Stomach (tissue), 8 donors: ENCODE measurements at regions not wholly inside any gene's neighbourhood (a gene's known extent, or its start where the extent isn't known, plus 50 kb on each side); places are given as distances from the start of the nearest gene placed in this dataset.

Source experiments
- DNase-seq, 2 donors: peaks; one replicate each; pipeline versions ENCODE4 v3.0.0 to v3.0.0-alpha.2; 2013 to 2019
- H3K27ac ChIP-seq, 5 donors: fragments of 200-600 bp in 4 of 5; sonication (generic) in 4 of 5; one replicate each; pipeline ENCODE4 v1.5.1; 2013 to 2019; ENCODE audit warnings: mild to moderate bottlenecking in 1 of 5, moderate library complexity in 1 of 5
- H3K27me3 ChIP-seq, 3 donors: fragments of 200-600 bp; sonication (generic); one replicate each; pipeline ENCODE4 v1.5.1; 2017 to 2019; ENCODE audit warnings: mixed run types in 1 of 3
- H3K36me3 ChIP-seq, 4 donors: fragments of 200-600 bp; sonication (generic); 1 replicate in 3 of 4; 2 replicates in 1 of 4; pipeline ENCODE4 v1.5.1; 2016 to 2019
- H3K4me1 ChIP-seq, 4 donors: fragments of 200-600 bp; sonication (generic); one replicate each; pipeline ENCODE4 v1.5.1; 2016 to 2019
- H3K4me3 ChIP-seq, 4 donors: fragments of 200-600 bp; sonication (generic) in 3 of 4; one replicate each; pipeline ENCODE4 v1.5.1; 2016 to 2019; ENCODE audit warnings: mild to moderate bottlenecking in 1 of 4
- H3K9me3 ChIP-seq, 4 donors: fragments of 200-600 bp; sonication (generic); one replicate each; pipeline ENCODE4 v1.5.1; 2016 to 2019
- EP300 ChIP-seq: sonication (generic); formaldehyde crosslinking; IDR thresholded peaks from one replicate; pipeline ENCODE4 v1.6.1; 2017; ENCODE audit warnings: antibody characterized with exemption
- POLR2A ChIP-seq, 4 donors: fragments of 450-650 bp; IDR thresholded peaks; one replicate each; pipeline ENCODE4 v1.6.1; 2016; ENCODE audit warnings: antibody characterized with exemption in 4 of 4, control low read depth in 2 of 4, mild to moderate bottlenecking in 1 of 4, moderate library complexity in 1 of 4
- POLR2AphosphoS5 ChIP-seq, 3 donors: sonication (generic); formaldehyde crosslinking; IDR thresholded peaks; one replicate each; pipeline ENCODE4 v1.6.1; 2016; ENCODE audit warnings: antibody characterized with exemption in 3 of 3
- WGBS, 5 donors: extraction: QIAGEN DNeasy Blood & Tissue Kit in 3 of 5; methylation state at CpG; one replicate each; pipeline versions ENCODE4 v1.1.5 to v1.1.7; 2013 to 2018; 5-methylcytosine and 5-hydroxymethylcytosine counted together
- intact Hi-C: fragments of 100-400 bp; cut with DNase I; formaldehyde crosslinking; loops from one replicate; pipeline ENCODE4 v1.15.1; 2023; ENCODE audit warnings: low total_unique reads
- TF ChIP-seq, protein P1 (sequence below), 7 experiments: fragments of 450-650 bp in 4 of 7; fragments of 200-600 bp in 3 of 7; sonication (generic) in 3 of 7; IDR thresholded peaks; one replicate each; pipeline ENCODE4 v1.5.1; 2016 to 2019; ENCODE audit warnings: antibody characterized with exemption in 7 of 7, control low read depth in 2 of 7, mild to moderate bottlenecking in 1 of 7
- donor health status: healthy with polysubstance abuse.
- donor health status: Bipolar disorder and iron deficiency.
- donor health status: healthy.

DNA sequence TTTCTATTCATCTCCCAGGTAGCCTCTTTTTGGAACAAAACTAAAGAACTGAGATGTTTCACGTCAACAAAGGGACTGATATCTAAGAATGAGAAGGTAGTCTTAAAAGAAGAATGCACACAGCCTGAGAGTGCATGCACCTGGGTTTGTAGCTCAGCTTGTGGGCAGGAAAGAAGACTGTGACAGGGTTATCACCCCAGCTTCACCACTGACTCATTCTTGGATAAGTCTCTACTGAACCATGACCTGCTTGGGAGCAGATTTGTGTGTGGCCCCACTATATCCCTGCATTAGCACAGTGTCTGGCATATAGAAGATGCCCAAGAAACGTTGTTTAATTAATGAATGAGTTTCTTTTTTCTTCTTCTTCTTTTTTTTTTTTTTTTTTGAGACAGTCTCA lies 187.5 kb downstream of the GPAM start:
- H3K4me3 ChIP-seq: no peak overlapping the region
- peaks cover 0 to 7% (median 0%) of the 10 kb centered on the region in 4 donors for H3K9me3 ChIP-seq
- intact Hi-C loops: no loop called here
- 54 to 63% (median 59%) methylated on average over 2 of the region's 2 CpGs for WGBS, 5 donors
- H3K4me1 ChIP-seq: no peaks in the 10 kb centered on the region
- H3K27ac ChIP-seq: no peak overlapping the region
- no peaks in the 10 kb centered on the region for H3K27me3 ChIP-seq
- no peaks in the 10 kb centered on the region for H3K36me3 ChIP-seq
- no peak for DNase-seq
- TF ChIP-seq POLR2AphosphoS5 (IDR thresholded peaks at IDR 0.05): no peak
- TF ChIP-seq EP300: no peak
- no peak for TF ChIP-seq POLR2A (IDR thresholded peaks at IDR 0.05)
- TF ChIP-seq, protein P1, sequence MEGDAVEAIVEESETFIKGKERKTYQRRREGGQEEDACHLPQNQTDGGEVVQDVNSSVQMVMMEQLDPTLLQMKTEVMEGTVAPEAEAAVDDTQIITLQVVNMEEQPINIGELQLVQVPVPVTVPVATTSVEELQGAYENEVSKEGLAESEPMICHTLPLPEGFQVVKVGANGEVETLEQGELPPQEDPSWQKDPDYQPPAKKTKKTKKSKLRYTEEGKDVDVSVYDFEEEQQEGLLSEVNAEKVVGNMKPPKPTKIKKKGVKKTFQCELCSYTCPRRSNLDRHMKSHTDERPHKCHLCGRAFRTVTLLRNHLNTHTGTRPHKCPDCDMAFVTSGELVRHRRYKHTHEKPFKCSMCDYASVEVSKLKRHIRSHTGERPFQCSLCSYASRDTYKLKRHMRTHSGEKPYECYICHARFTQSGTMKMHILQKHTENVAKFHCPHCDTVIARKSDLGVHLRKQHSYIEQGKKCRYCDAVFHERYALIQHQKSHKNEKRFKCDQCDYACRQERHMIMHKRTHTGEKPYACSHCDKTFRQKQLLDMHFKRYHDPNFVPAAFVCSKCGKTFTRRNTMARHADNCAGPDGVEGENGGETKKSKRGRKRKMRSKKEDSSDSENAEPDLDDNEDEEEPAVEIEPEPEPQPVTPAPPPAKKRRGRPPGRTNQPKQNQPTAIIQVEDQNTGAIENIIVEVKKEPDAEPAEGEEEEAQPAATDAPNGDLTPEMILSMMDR (IDR thresholded peaks at IDR 0.05): no peak

DNA sequence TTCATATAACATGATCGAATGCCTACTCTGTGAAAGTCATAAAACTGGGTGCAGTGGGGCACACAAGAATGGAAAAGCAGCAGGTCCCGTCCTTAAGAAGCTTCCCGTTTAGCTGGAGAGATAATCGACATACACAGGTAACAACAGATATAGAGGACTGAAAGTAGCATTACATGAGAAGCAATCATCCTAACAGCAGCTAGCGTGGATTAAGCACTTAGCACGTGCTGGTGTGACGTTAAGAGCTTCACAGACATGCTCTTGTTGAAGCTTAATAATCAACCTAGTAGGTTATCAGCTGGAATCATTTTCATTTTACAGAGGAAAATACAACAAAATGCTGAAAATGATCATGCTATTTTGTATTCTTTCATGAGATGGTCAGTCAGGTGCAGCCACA lies 184.8 kb downstream of the GPAM start:
- DNase-seq: no peak
- WGBS, 5 donors: 78 to 86% (median 81%) methylated on average over 7 of the region's 7 CpGs
- H3K27me3 ChIP-seq: no peaks in the 10 kb centered on the region
- peaks cover 0 to 7% (median 0%) of the 10 kb centered on the region in 4 donors for H3K9me3 ChIP-seq
- no peaks in the 10 kb centered on the region for H3K36me3 ChIP-seq
- H3K27ac ChIP-seq: no peak overlapping the region
- no peaks in the 10 kb centered on the region for H3K4me1 ChIP-seq
- H3K4me3 ChIP-seq: no peak overlapping the region
- intact Hi-C loops: no loop called here
- TF ChIP-seq POLR2AphosphoS5 (IDR thresholded peaks at IDR 0.05) (no peak), EP300 (no peak), POLR2A (IDR thresholded peaks at IDR 0.05) (no peak)
- TF ChIP-seq, protein P1 (IDR thresholded peaks at IDR 0.05): no peak

DNA sequence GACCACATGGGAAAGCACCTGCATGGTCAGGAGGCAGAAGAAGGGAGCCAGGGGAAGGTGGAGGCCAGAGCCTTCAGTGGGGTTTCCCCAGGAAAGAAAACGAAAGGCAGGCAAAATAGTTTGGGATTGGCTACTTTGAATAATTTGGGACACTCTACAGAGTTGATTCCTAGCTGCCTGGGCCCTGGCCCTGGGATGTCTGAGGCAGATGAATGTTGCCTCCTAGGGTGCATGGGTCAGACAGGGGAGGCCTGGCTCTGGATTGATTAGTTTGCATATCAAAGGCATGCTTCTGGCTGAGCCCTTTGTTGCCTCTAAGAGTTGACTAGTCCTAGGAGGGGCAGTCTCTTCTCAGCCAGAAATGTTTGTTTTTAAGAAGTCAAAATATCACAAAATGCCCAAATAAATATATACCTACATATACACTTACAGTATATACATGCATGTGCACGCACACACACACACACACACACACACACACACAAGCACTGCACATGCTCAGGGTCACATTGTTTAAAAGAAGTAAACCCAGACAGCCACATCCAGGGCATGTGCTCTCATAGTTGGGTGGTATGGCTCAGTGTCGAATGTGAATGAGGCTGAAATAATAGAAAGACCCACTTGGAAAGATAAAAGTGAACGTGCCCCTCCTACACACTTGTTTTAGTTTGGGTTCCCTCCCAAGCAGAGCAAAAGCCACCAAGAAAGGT lies 184.2 kb downstream of the GPAM start:
- WGBS, 5 donors: 42 to 50% (median 43%) methylated on average over 4 of the region's 4 CpGs
- no peak for DNase-seq
- no peaks in the 10 kb centered on the region for H3K36me3 ChIP-seq
- no peaks in the 10 kb centered on the region for H3K27me3 ChIP-seq
- no peak overlapping the region for H3K4me3 ChIP-seq
- no peaks in the 10 kb centered on the region for H3K4me1 ChIP-seq
- H3K27ac ChIP-seq: no peak overlapping the region
- peaks cover 0 to 7% (median 0%) of the 10 kb centered on the region in 4 donors for H3K9me3 ChIP-seq
- intact Hi-C loops: no loop called here
- TF ChIP-seq POLR2AphosphoS5 (IDR thresholded peaks at IDR 0.05) (no peak), POLR2A (IDR thresholded peaks at IDR 0.05) (no peak), EP300 (no peak)
- TF ChIP-seq, protein P1 (IDR thresholded peaks at IDR 0.05): no peak

DNA sequence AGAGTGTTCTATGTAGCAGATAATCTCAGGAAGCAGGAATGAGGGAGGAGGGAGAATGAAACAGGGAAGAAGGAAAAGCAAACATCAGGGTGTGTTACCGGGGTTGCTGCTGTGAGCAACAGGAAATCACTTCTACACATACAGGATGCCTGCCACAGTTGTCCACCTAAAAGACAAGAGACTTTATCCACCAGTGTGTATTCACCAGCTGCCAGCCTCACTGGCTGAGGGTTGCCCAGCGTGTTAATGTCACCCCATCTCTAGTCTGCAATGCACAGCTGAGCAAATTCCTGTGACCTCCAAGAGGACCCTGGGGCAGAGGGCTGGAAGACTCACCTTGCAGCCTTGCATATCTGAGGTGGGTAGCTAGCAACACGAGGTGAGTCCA lies 183.7 kb downstream of the GPAM start:
- no peaks in the 10 kb centered on the region for H3K27me3 ChIP-seq
- intact Hi-C loops: no loop called here
- peaks cover 0 to 2% (median 0%) of the 10 kb centered on the region in 4 donors for H3K9me3 ChIP-seq
- H3K4me1 ChIP-seq: no peaks in the 10 kb centered on the region
- no peak for DNase-seq
- no peaks in the 10 kb centered on the region for H3K36me3 ChIP-seq
- TF ChIP-seq POLR2AphosphoS5 (IDR thresholded peaks at IDR 0.05): no peak
- TF ChIP-seq POLR2A (IDR thresholded peaks at IDR 0.05): no peak
- no peak for TF ChIP-seq EP300
- no peak overlapping the region for H3K4me3 ChIP-seq
- WGBS, 5 donors: 16 to 52% (median 27%) methylated on average over 3 of the region's 3 CpGs
- no peak overlapping the region for H3K27ac ChIP-seq

DNA sequence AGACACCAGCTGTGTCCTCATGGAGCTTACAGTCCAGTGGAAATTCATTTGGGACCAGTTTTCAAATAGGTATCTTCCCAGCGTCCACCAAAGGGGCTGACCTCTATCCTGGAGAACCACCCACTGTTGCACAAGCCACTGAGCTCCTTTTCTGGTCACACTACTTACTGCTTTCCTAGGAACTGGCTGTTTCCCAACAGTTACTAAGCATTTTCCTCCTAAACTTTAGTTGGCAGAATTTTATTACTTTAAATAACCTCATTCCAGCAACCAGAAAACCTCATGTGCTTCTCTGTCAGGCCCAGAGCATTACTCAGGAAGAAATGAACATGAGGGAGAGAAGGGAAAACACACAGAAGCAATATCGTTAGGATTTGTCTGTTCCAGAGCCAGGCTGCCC lies 183.1 kb downstream of the GPAM start:
- H3K9me3 ChIP-seq: no peaks in the 10 kb centered on the region
- 61 to 73% (median 63%) methylated on average over 2 of the region's 2 CpGs for WGBS, 5 donors
- H3K27ac ChIP-seq: no peak overlapping the region
- H3K36me3 ChIP-seq: no peaks in the 10 kb centered on the region
- TF ChIP-seq, protein P1 (IDR thresholded peaks at IDR 0.05): no peak
- TF ChIP-seq POLR2AphosphoS5 (IDR thresholded peaks at IDR 0.05) (no peak), EP300 (no peak), POLR2A (IDR thresholded peaks at IDR 0.05) (no peak)
- no peak for DNase-seq
- intact Hi-C loops: no loop called here
- H3K4me1 ChIP-seq: no peaks in the 10 kb centered on the region
- H3K27me3 ChIP-seq: no peaks in the 10 kb centered on the region
- H3K4me3 ChIP-seq: no peak overlapping the region
